K562 (cell line): ENCODE measurements at regions not wholly inside any gene's neighbourhood (a gene's known extent, or its start where the extent isn't known, plus 50 kb on each side); places are given as distances from the start of the nearest gene placed in this dataset.

Experiments used
- ARID4B ChIP-seq: sonication (generic); formaldehyde crosslinking; IDR thresholded peaks from 2 replicates; pipeline ENCODE4 v1.8.0; 2022; ENCODE audit warnings: mild to moderate bottlenecking, missing genetic modification reagents
- DACH1 ChIP-seq: fragments of 450-650 bp; IDR thresholded peaks from 2 replicates; pipeline ENCODE4 v1.6.1; 2018; ENCODE audit not compliant: partially characterized antibody
- GMEB1 ChIP-seq: fragments of 250-450 bp; sonication (Bioruptor Pico); IDR thresholded peaks from 2 replicates; pipeline ENCODE4 v1.4.0; 2020; ENCODE audit warnings: mild to moderate bottlenecking
- PCBP1 ChIP-seq: fragments of 200-400 bp; formaldehyde crosslinking; IDR thresholded peaks from 2 replicates; pipeline ENCODE4 v1.6.1; 2018; ENCODE audit warnings: mild to moderate bottlenecking, low read depth, low read length; ENCODE audit not compliant: poor library complexity, severe bottlenecking
- PYGO2 ChIP-seq: fragments of 450-650 bp; IDR thresholded peaks from 2 replicates; pipeline ENCODE4 v1.6.1; 2016; ENCODE audit warnings: mild to moderate bottlenecking, missing genetic modification characterization, moderate library complexity, missing compliant biosample characterization
- SRSF1 ChIP-seq: fragments of 200-400 bp; formaldehyde crosslinking; IDR thresholded peaks from 2 replicates; pipeline ENCODE4 v1.6.1; 2017; ENCODE audit warnings: mild to moderate bottlenecking, low read depth, low read length, moderate library complexity
- STAT5B ChIP-seq: fragments of 250-450 bp; sonication (Bioruptor Pico); IDR thresholded peaks from 2 replicates; pipeline ENCODE4 v1.8.0; 2021; ENCODE audit warnings: mild to moderate bottlenecking, inconsistent platforms
- WHSC1 ChIP-seq: IDR thresholded peaks from one replicate; pipeline ENCODE4 v1.6.1; 2012; ENCODE audit warnings: low read length, control low read depth, inconsistent platforms
- ZBTB33 ChIP-seq: sonication (generic); formaldehyde crosslinking; IDR thresholded peaks from 2 replicates; pipeline ENCODE4 v1.8.1; 2023; ENCODE audit warnings: mild to moderate bottlenecking, missing genetic modification reagents
- ZNF133 ChIP-seq: fragments of 250-450 bp; sonication (Bioruptor Pico); IDR thresholded peaks from 2 replicates; pipeline ENCODE4 v1.4.0; 2020; ENCODE audit warnings: mild to moderate bottlenecking
- ZNF445 ChIP-seq: fragments of 250-450 bp; sonication (Bioruptor Pico); IDR thresholded peaks from 2 replicates; pipeline ENCODE4 v1.4.0; 2020; ENCODE audit warnings: low read depth, mild to moderate bottlenecking, moderate library complexity
- ZNF668 ChIP-seq: fragments of 250-450 bp; sonication (Bioruptor Pico); IDR thresholded peaks from 2 replicates; pipeline ENCODE4 v1.8.0; 2022; ENCODE audit warnings: mild to moderate bottlenecking, inconsistent platforms
- TF ChIP-seq, protein P1 (sequence below): fragments of 250-450 bp; sonication (Bioruptor Pico); IDR thresholded peaks from 2 replicates; pipeline ENCODE4 v1.8.0; 2022; ENCODE audit warnings: inconsistent platforms, mild to moderate bottlenecking, moderate library complexity, borderline replicate concordance
- TF ChIP-seq, protein P2 (sequence below): fragments of 250-450 bp; sonication (Bioruptor Pico); IDR thresholded peaks from 2 replicates; pipeline ENCODE4 v1.4.0; 2020; ENCODE audit warnings: mild to moderate bottlenecking, moderate library complexity

DNA sequence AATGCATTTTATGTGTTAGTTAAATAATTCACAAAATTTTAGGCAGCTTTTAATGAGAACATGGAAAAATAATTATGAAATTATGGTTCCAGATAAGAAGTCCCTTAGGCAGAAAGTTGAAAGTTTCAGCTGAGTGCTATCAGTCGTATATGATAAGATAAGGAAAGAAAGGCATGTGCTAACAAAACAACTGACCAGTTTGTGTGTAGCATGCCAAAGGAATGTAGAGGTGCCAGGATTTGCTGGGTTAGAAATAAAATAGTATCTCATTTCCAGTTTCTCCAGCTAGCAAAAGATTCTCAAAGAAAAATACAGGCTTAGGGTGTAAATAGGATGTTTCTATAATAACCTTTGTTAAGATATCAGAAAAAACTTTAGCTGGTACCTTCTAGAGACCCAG lies 1044.5 kb upstream of the CDH8 start (continued):
- no peak for TF ChIP-seq SRSF1
- no peak for TF ChIP-seq ZNF133 (CRISPR knock-in tag)
- no peak for TF ChIP-seq PYGO2 (tag)
- no peak for TF ChIP-seq DACH1
- no peak for TF ChIP-seq ZBTB33 (CRISPR knock-in tag)
- TF ChIP-seq, protein P1, sequence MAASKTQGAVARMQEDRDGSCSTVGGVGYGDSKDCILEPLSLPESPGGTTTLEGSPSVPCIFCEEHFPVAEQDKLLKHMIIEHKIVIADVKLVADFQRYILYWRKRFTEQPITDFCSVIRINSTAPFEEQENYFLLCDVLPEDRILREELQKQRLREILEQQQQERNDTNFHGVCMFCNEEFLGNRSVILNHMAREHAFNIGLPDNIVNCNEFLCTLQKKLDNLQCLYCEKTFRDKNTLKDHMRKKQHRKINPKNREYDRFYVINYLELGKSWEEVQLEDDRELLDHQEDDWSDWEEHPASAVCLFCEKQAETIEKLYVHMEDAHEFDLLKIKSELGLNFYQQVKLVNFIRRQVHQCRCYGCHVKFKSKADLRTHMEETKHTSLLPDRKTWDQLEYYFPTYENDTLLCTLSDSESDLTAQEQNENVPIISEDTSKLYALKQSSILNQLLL (CRISPR knock-in tag), result no peak
- TF ChIP-seq WHSC1, result no peak
- TF ChIP-seq, protein P2, sequence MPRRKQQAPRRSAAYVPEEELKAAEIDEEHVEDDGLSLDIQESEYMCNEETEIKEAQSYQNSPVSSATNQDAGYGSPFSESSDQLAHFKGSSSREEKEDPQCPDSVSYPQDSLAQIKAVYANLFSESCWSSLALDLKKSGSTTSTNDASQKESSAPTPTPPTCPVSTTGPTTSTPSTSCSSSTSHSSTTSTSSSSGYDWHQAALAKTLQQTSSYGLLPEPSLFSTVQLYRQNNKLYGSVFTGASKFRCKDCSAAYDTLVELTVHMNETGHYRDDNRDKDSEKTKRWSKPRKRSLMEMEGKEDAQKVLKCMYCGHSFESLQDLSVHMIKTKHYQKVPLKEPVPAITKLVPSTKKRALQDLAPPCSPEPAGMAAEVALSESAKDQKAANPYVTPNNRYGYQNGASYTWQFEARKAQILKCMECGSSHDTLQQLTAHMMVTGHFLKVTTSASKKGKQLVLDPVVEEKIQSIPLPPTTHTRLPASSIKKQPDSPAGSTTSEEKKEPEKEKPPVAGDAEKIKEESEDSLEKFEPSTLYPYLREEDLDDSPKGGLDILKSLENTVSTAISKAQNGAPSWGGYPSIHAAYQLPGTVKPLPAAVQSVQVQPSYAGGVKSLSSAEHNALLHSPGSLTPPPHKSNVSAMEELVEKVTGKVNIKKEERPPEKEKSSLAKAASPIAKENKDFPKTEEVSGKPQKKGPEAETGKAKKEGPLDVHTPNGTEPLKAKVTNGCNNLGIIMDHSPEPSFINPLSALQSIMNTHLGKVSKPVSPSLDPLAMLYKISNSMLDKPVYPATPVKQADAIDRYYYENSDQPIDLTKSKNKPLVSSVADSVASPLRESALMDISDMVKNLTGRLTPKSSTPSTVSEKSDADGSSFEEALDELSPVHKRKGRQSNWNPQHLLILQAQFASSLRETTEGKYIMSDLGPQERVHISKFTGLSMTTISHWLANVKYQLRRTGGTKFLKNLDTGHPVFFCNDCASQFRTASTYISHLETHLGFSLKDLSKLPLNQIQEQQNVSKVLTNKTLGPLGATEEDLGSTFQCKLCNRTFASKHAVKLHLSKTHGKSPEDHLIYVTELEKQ (CRISPR knock-in tag), result no peak
- no peak for TF ChIP-seq ZNF668 (CRISPR knock-in tag)
- no peak for TF ChIP-seq ZNF445 (CRISPR knock-in tag)
- TF ChIP-seq PCBP1, result no peak
- no peak for TF ChIP-seq ARID4B (CRISPR knock-in tag)
- no peak for TF ChIP-seq STAT5B (CRISPR knock-in tag)
- TF ChIP-seq GMEB1, result no peak
